ENCODE measurements at regions not wholly inside any gene's neighbourhood (a gene's known extent, or its start where the extent isn't known, plus 50 kb on each side); places are given as distances from the start of the nearest gene placed in this dataset.

DNA sequence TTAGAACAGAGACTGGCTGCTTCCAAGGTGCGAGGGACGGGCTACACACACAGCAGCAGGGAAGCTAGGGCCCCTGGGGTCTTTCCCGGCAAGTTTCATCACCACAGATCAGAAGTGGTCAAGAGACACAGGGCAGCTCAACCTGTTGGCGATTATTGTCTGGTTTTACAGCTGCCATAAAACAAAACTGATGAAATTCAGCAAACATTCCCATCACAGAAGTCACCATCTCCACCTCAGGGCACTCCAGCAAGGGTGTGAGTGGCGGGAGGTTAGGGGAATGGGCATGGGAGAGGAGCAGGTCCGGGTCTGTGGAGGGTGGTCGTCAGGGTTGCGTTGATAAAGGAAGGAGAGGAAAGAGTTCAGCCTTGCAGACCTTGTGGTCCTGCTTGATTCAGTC is 91.0 kb downstream of the PXDC1 start:
- no peak for TF ChIP-seq POLR2A (IDR thresholded peaks at IDR 0.05)
- TF ChIP-seq, protein P1, sequence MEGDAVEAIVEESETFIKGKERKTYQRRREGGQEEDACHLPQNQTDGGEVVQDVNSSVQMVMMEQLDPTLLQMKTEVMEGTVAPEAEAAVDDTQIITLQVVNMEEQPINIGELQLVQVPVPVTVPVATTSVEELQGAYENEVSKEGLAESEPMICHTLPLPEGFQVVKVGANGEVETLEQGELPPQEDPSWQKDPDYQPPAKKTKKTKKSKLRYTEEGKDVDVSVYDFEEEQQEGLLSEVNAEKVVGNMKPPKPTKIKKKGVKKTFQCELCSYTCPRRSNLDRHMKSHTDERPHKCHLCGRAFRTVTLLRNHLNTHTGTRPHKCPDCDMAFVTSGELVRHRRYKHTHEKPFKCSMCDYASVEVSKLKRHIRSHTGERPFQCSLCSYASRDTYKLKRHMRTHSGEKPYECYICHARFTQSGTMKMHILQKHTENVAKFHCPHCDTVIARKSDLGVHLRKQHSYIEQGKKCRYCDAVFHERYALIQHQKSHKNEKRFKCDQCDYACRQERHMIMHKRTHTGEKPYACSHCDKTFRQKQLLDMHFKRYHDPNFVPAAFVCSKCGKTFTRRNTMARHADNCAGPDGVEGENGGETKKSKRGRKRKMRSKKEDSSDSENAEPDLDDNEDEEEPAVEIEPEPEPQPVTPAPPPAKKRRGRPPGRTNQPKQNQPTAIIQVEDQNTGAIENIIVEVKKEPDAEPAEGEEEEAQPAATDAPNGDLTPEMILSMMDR (IDR thresholded peaks at IDR 0.05), result no peak

Measured in testis (tissue), 2 donors.